ENCODE measurements at regions not wholly inside any gene's neighbourhood (a gene's known extent, or its start where the extent isn't known, plus 50 kb on each side); places are given as distances from the start of the nearest gene placed in this dataset.

DNA sequence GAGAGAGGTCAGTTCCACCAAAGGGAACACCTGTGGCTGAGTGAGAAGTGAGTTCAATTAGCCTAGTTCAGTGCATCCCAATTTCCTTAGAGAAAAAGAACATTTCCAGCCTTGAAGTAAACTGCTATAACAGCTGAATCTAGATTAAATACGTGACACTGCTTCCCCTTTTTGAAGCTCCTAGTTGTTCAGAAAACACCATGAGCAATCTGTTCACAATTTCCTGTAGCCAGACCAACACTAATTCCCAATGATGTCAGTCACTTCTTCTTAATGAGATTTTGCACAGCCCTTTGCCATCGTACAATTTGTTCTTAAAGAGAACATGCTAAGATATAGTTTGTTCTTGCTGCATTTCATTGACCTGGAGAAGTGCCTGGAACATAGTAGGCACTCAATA lies 144.6 kb upstream of the EDNRA start:
- TF ChIP-seq, protein P1, sequence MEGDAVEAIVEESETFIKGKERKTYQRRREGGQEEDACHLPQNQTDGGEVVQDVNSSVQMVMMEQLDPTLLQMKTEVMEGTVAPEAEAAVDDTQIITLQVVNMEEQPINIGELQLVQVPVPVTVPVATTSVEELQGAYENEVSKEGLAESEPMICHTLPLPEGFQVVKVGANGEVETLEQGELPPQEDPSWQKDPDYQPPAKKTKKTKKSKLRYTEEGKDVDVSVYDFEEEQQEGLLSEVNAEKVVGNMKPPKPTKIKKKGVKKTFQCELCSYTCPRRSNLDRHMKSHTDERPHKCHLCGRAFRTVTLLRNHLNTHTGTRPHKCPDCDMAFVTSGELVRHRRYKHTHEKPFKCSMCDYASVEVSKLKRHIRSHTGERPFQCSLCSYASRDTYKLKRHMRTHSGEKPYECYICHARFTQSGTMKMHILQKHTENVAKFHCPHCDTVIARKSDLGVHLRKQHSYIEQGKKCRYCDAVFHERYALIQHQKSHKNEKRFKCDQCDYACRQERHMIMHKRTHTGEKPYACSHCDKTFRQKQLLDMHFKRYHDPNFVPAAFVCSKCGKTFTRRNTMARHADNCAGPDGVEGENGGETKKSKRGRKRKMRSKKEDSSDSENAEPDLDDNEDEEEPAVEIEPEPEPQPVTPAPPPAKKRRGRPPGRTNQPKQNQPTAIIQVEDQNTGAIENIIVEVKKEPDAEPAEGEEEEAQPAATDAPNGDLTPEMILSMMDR (IDR thresholded peaks at IDR 0.05) = no peak
- no peak for TF ChIP-seq POLR2A (IDR thresholded peaks at IDR 0.05)
